Endodermal cell (in vitro differentiated cells): ENCODE measurements at regions not wholly inside any gene's neighbourhood (a gene's known extent, or its start where the extent isn't known, plus 50 kb on each side); places are given as distances from the start of the nearest gene placed in this dataset.

Experiments
- DNase-seq: peaks from one replicate; pipeline ENCODE4 v3.0.0-alpha.2; 2017
- H3K27ac ChIP-seq: 2 replicates; pipeline ENCODE4 v1.5.1; 2013; ENCODE audit warnings: mild to moderate bottlenecking, low read depth, low read length, moderate library complexity
- H3K27me3 ChIP-seq: 2 replicates; pipeline ENCODE4 v1.6.1; 2013; ENCODE audit warnings: mild to moderate bottlenecking, low read length, moderate library complexity; ENCODE audit not compliant: insufficient read depth, control insufficient read depth, poor library complexity, severe bottlenecking
- H3K36me3 ChIP-seq: 2 replicates; pipeline ENCODE4 v1.7.0; 2013; ENCODE audit warnings: mild to moderate bottlenecking, low read length, moderate library complexity; ENCODE audit not compliant: control insufficient read depth, insufficient read depth
- H3K4me1 ChIP-seq: one replicate; pipeline ENCODE4 v1.7.0; 2013; ENCODE audit warnings: low read length; ENCODE audit not compliant: control insufficient read depth, insufficient read depth
- H3K4me3 ChIP-seq: 2 replicates; pipeline ENCODE4 v1.5.1; 2013; ENCODE audit warnings: mild to moderate bottlenecking, low read length, moderate library complexity
- H3K9ac ChIP-seq: 2 replicates; pipeline ENCODE4 v1.6.1; 2013; ENCODE audit warnings: mild to moderate bottlenecking, low read length, moderate library complexity; ENCODE audit not compliant: poor library complexity, severe bottlenecking; ENCODE audit errors: extremely low read depth
- H3K9me3 ChIP-seq: 2 replicates; pipeline ENCODE4 v1.6.1; 2013; ENCODE audit warnings: mild to moderate bottlenecking, low read length, moderate library complexity; ENCODE audit not compliant: control insufficient read depth
- H3K27ac Mint-ChIP-seq: 2 replicates; pipeline ENCODE4 v1.8.0; 2020; ENCODE audit warnings: mixed read lengths
- H3K27me3 Mint-ChIP-seq: 2 replicates; pipeline ENCODE4 v1.8.0; 2021; ENCODE audit warnings: mild to moderate bottlenecking, mixed read lengths; ENCODE audit not compliant: insufficient read depth
- H3K36me3 Mint-ChIP-seq: 2 replicates; pipeline ENCODE4 v1.8.0; 2020; ENCODE audit warnings: low read depth, mixed read lengths
- H3K4me1 Mint-ChIP-seq: 2 replicates; pipeline ENCODE4 v1.8.0; 2020; ENCODE audit warnings: mixed read lengths
- H3K4me3 Mint-ChIP-seq: 2 replicates; pipeline ENCODE4 v1.8.0; 2020; ENCODE audit warnings: mild to moderate bottlenecking, moderate library complexity, mixed read lengths
- H3K9me3 Mint-ChIP-seq: 2 replicates; pipeline ENCODE4 v1.8.0; 2020; ENCODE audit warnings: mild to moderate bottlenecking, mixed read lengths
- WGBS, 2 experiments: methylation state at CpG; one replicate each; pipeline versions ENCODE4 v1.1.5 to v1.1.7; 2013; ENCODE audit warnings: missing lambda C conversion rate in 2 of 2, mixed read lengths in 1 of 2; ENCODE audit not compliant: insufficient coverage in 1 of 2, insufficient read length in 1 of 2; 5-methylcytosine and 5-hydroxymethylcytosine counted together
- TF ChIP-seq, protein P1 (sequence below): fragments of 200-600 bp; sonication (generic); conservative IDR thresholded peaks from 2 replicates; pipeline ENCODE4 v1.5.0; 2021; ENCODE audit warnings: antibody characterized with exemption, mild to moderate bottlenecking

DNA sequence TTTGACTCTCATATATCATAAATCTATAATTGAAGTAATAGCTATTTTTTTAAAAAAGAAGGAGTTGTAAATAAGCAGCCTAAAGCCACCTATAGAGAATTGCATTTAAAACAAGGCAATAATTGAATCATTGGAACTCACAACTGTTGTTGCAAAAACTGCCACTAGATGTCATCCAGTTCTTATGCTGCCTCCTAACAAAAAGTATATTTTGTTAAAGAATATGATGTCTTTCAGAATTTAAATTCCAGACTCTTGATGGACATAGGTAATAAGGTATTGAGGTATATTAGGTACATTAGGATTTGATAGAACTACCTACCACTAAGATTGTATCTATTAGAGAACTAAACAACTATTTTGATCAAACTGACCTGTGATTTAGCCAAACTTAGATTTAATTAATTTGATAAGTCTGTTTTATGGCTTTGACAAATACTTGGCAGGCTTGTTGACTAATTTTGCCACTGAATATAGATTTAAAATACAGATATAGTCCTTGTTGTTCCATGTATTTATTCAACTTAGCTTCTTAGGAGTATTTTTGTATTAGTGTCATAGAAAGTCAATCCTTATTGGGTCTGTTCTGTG is 401.4 kb downstream of the RPL10L start:
- no peak for DNase-seq
- Histone ChIP-seq H3K27ac (no peak overlapping the region), H3K9ac (no peak overlapping the region), H3K27me3 (no peaks in the 10 kb centered on the region), H3K9me3 (peaks cover 8% of the 10 kb centered on the region), H3K4me1 (no peaks in the 10 kb centered on the region), H3K36me3 (no peaks in the 10 kb centered on the region), H3K4me3 (no peak overlapping the region)
- Mint-ChIP-seq H3K4me3 (no peak overlapping the region), H3K4me1 (no peaks in the 10 kb centered on the region), H3K27ac (no peak overlapping the region), H3K36me3 (peaks cover 4% of the 10 kb centered on the region), H3K27me3 (no peaks in the 10 kb centered on the region), H3K9me3 (peaks cover 6% of the 10 kb centered on the region)
- TF ChIP-seq, protein P1, sequence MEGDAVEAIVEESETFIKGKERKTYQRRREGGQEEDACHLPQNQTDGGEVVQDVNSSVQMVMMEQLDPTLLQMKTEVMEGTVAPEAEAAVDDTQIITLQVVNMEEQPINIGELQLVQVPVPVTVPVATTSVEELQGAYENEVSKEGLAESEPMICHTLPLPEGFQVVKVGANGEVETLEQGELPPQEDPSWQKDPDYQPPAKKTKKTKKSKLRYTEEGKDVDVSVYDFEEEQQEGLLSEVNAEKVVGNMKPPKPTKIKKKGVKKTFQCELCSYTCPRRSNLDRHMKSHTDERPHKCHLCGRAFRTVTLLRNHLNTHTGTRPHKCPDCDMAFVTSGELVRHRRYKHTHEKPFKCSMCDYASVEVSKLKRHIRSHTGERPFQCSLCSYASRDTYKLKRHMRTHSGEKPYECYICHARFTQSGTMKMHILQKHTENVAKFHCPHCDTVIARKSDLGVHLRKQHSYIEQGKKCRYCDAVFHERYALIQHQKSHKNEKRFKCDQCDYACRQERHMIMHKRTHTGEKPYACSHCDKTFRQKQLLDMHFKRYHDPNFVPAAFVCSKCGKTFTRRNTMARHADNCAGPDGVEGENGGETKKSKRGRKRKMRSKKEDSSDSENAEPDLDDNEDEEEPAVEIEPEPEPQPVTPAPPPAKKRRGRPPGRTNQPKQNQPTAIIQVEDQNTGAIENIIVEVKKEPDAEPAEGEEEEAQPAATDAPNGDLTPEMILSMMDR: peak; percentile 83

DNA sequence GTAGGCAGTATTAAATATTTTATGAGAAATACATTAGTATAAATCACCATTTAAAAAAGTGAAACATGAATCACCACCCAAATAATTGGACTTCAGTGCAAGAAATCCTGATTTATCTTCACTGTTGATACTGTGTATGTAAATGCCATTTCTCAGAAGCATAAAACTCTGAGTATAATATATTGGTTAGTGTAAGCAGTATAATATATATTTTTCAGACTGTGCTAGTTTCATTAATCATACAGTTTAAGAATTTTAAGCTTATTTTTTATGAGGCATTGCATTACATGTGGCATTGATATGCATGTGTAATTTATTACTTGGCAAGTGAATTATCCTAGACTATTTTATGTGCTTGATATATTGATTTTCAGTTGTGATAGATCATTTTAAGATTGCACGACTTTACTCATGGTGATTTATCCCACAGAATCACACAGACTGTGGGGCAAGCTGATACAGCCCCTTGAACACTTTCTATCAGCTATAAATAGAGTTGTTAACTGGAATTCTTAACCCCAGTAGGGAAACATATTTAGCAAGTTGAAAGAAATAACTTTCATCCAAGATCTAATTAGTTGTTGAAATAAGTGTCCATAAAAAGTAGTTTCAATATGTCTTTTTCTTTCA is 403.5 kb downstream of the RPL10L start:
- H3K36me3 Mint-ChIP-seq: no peaks in the 10 kb centered on the region
- WGBS, 2 experiments: 80 to 91% methylated on average over 1 of the region's 1 CpG
- H3K27ac Mint-ChIP-seq: no peak overlapping the region
- H3K27me3 Mint-ChIP-seq: no peaks in the 10 kb centered on the region
- Histone ChIP-seq H3K36me3 (no peaks in the 10 kb centered on the region), H3K9ac (no peak overlapping the region), H3K27me3 (no peaks in the 10 kb centered on the region), H3K9me3 (no peaks in the 10 kb centered on the region), H3K4me3 (no peak overlapping the region), H3K27ac (no peak overlapping the region), H3K4me1 (no peaks in the 10 kb centered on the region)
- H3K9me3 Mint-ChIP-seq: no peaks in the 10 kb centered on the region
- H3K4me3 Mint-ChIP-seq: no peak overlapping the region
- no peaks in the 10 kb centered on the region for H3K4me1 Mint-ChIP-seq
- TF ChIP-seq, protein P1: no peak
- no peak for DNase-seq

DNA sequence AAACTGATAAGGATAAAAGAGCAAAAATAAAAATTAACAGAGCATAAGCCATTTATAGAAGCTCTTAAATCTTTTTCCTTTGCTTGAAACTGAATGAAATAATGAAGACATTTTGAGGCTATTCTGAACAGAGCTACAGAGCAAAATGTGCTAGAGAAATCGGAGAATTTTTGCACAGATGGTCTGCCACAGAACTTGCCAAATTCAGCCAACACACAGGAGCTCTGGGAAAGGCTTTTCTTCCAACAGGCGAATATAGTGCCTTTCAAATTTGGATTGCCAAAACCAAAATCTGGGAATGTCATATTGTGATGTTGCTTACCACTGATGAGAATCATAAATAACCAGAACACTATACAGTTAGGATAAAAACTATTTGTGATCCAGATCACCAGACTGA is 406.3 kb downstream of the RPL10L start:
- no peaks in the 10 kb centered on the region for H3K9me3 Mint-ChIP-seq
- no peaks in the 10 kb centered on the region for H3K27me3 Mint-ChIP-seq
- H3K27ac Mint-ChIP-seq: no peak overlapping the region
- no peaks in the 10 kb centered on the region for H3K36me3 ChIP-seq
- no peak overlapping the region for H3K4me3 ChIP-seq
- H3K9ac ChIP-seq: no peak overlapping the region
- H3K4me1 Mint-ChIP-seq: no peaks in the 10 kb centered on the region
- H3K9me3 ChIP-seq: no peaks in the 10 kb centered on the region
- H3K4me3 Mint-ChIP-seq: no peak overlapping the region
- no peaks in the 10 kb centered on the region for H3K4me1 ChIP-seq
- H3K27ac ChIP-seq: no peak overlapping the region
- H3K36me3 Mint-ChIP-seq: no peaks in the 10 kb centered on the region
- TF ChIP-seq, protein P1: no peak
- WGBS, 2 experiments: 81 to 100% methylated on average over 1 to 2 of the region's 2 CpGs
- H3K27me3 ChIP-seq: no peaks in the 10 kb centered on the region
- no peak for DNase-seq
